ENCODE measurements at regions not wholly inside any gene's neighbourhood (a gene's known extent, or its start where the extent isn't known, plus 50 kb on each side); places are given as distances from the start of the nearest gene placed in this dataset.

DNA sequence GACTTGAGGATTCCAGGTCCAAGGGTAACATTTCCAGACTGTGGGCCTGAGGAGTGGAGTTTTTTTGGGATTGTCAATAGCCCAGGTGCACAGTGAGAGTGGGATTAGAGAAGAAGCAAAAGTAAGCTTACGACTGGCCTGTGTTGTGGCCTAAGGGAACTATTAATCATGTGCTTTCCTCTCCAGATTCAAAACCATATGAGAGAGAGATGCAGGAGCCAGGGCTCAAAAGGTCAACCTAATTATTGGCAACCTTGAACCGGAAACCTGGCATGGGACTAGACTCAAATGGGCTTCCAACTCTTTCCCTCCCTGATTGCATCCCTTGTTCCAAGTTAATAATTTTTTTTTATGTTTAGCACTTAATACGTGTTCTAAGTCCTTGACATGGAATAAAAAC lies 242.1 kb upstream of the THRB start:
- POLR2A ChIA-PET (ENCODE audit: unreplicated experiment), result no interaction called here
- H3K36me3 ChIP-seq (ENCODE audit: control insufficient read depth, insufficient read depth, low read length), result no peaks in the 10 kb centered on the region
- no peak for DNase-seq
- H3K23ac ChIP-seq (ENCODE audit: low read depth, low read length), result no peak overlapping the region
- ATAC-seq (ENCODE audit: low read depth), result no peak
- no peak overlapping the region for H2BK5ac ChIP-seq (ENCODE audit: low read depth, low read length, poor library complexity, severe bottlenecking)
- H3K56ac ChIP-seq (ENCODE audit: extremely low read depth, insufficient read depth, low read length), result no peak overlapping the region
- no peak overlapping the region for H2BK120ac ChIP-seq (ENCODE audit: low read depth, low read length)
- H4K8ac ChIP-seq (ENCODE audit: low read depth in 2 of 2, low read length in 2 of 2), result no peak overlapping the region
- no peak overlapping the region for H4K5ac ChIP-seq (ENCODE audit: low read depth, low read length)
- H3K4me3 ChIP-seq (ENCODE audit: insufficient read depth, low read depth, low read length), result no peak overlapping the region
- H3K14ac ChIP-seq (replicated peaks; ENCODE audit: low read depth, low read length), result no peak overlapping the region
- no peaks in the 10 kb centered on the region for H3K27me3 ChIP-seq (ENCODE audit: control insufficient read depth, insufficient read depth, low read length)
- no peak overlapping the region for H3K4me2 ChIP-seq (ENCODE audit: low read depth, low read length)
- H4K91ac ChIP-seq (ENCODE audit: insufficient read depth, low read depth, low read length), result no peak overlapping the region
- H3K27ac ChIP-seq (ENCODE audit: insufficient read depth, low read length), result no peak overlapping the region
- no peak overlapping the region for H2BK20ac ChIP-seq (ENCODE audit: low read depth, low read length)
- no peak overlapping the region for H3K18ac ChIP-seq (ENCODE audit: low read depth, low read length)
- no peaks in the 10 kb centered on the region for H3K9me1 ChIP-seq (ENCODE audit: insufficient read depth, low read length)
- intact Hi-C loops (cut with micrococcal nuclease) (no loop called here), in situ Hi-C loops (cut with MboI; ENCODE audit: low sequenced_read_pairs) (no loop called here), dilution Hi-C loops (cut with HindIII; ENCODE audit: low sequenced_read_pairs, unreplicated experiment) (no loop called here)
- no peak for TF ChIP-seq MAZ (IDR thresholded peaks at IDR 0.05; ENCODE audit: borderline replicate concordance, low read depth, low read length)
- TF ChIP-seq CHD1 (IDR thresholded peaks at IDR 0.05; ENCODE audit: low read depth, low read length), result no peak
- TF ChIP-seq RAD21 (IDR thresholded peaks at IDR 0.05; ENCODE audit: low read length), result no peak
- TF ChIP-seq MAFK (IDR thresholded peaks at IDR 0.05; ENCODE audit: low read depth, low read length), result no peak
- no peak for TF ChIP-seq NFE2L2 (IDR thresholded peaks at IDR 0.05; ENCODE audit: low read depth, low read length)
- TF ChIP-seq BHLHE40 (IDR thresholded peaks at IDR 0.05; ENCODE audit: low read depth, low read length), result no peak
- no peak for TF ChIP-seq SMC3 (IDR thresholded peaks at IDR 0.05; ENCODE audit: low read depth, low read length)
- no peak for TF ChIP-seq POLR2A (IDR thresholded peaks at IDR 0.05; ENCODE audit: low read depth, low read length)
- no peak for TF ChIP-seq MXI1 (IDR thresholded peaks at IDR 0.05; ENCODE audit: borderline replicate concordance, low read depth, low read length)
- no peak for TF ChIP-seq FOS (IDR thresholded peaks at IDR 0.05; ENCODE audit: low read depth, low read length)
- no TSS peak for BruUV-seq (replicated peaks)
- no peak overlapping the region for H3K4ac ChIP-seq (ENCODE audit: low read depth, low read length)
- no peaks in the 10 kb centered on the region for H3K79me1 ChIP-seq (ENCODE audit: low read depth in 1 of 2, low read length in 2 of 2)
- no peaks in the 10 kb centered on the region for H3K4me1 ChIP-seq (ENCODE audit: control insufficient read depth, insufficient read depth, low read length)
- H2BK15ac ChIP-seq (ENCODE audit: low read depth, low read length), result no peak overlapping the region
- no peak overlapping the region for H2AFZ ChIP-seq (replicated peaks; ENCODE audit: low read length, poor library complexity)
- H3K9ac ChIP-seq (ENCODE audit: low read depth, low read length), result no peak overlapping the region
- no peak overlapping the region for H2AK5ac ChIP-seq (ENCODE audit: low read depth, low read length)
- no peaks in the 10 kb centered on the region for H4K20me1 ChIP-seq (ENCODE audit: insufficient read depth, low read length)
- CTCF ChIA-PET, result no interaction called here
- no peak overlapping the region for H2AK9ac ChIP-seq (replicated peaks; ENCODE audit: low read depth, low read length, poor library complexity)
- no CpG with 5 or more reads among the region's 3 CpGs for WGBS, 2 experiments (ENCODE audit: extremely low coverage in 2 of 2, insufficient read length in 1 of 2)
- H3K9me3 ChIP-seq (ENCODE audit: control insufficient read depth, insufficient read depth, low read length), result no peaks in the 10 kb centered on the region
